ENCODE measurements at regions not wholly inside any gene's neighbourhood (a gene's known extent, or its start where the extent isn't known, plus 50 kb on each side); places are given as distances from the start of the nearest gene placed in this dataset.

GRCh38 chr2:6310256-6311215, 555.2 kb downstream of the CMPK2 start:
- Histone ChIP-seq H3F3A (replicated peaks; ENCODE audit: insufficient read depth) (no peaks in the 10 kb centered on the region), H3K4me2 (no peak overlapping the region), H3K36me3 (replicated peaks in 1 of 2; ENCODE audit: control insufficient read depth in 1 of 2, insufficient read depth in 2 of 2, low read length in 1 of 2) (no peaks in the 10 kb centered on the region), H3K9me2 (no peaks in the 10 kb centered on the region), H3K27me3 (ENCODE audit: insufficient read depth) (no peaks in the 10 kb centered on the region), H3K27ac (ENCODE audit: low read depth in 2 of 2, low read length in 1 of 2) (peak overlapping the region in 1 of 2 experiments; percentile 88; a peak in 2 of 4 replicates), H3K9me3 (no peaks in the 10 kb centered on the region), H3K9ac (no peak overlapping the region), H2AFZ (ENCODE audit: low read depth) (no peak overlapping the region), H3K4me3 (ENCODE audit: low read depth in 2 of 2, low read length in 1 of 2) (peak overlapping the region in 1 of 2 experiments; percentile 20; a peak in 1 of 4 replicates), H3K79me2 (ENCODE audit: insufficient read depth) (no peaks in the 10 kb centered on the region), H3K4me1 (ENCODE audit: control insufficient read depth in 1 of 2, insufficient read depth in 2 of 2, low read depth in 1 of 2, low read length in 1 of 2) (peaks cover 0 to 28% of the 10 kb centered on the region in 2 experiments; a peak in 3 of 4 replicates), H4K20me1 (ENCODE audit: insufficient read depth) (no peaks in the 10 kb centered on the region)
- peak; percentile 73 for DNase-seq
- ChIA-PET CTCF (interaction anchor here (1.0 to 1.7 kb wide), 7 partner anchors 10 to 45 kb away, joined by 3 to 4 read pairs (median 3); no protein-coding TSS in a partner anchor), POLR2A (interaction anchor here (1.0 kb wide), 1 partner anchor 618 kb away, joined by 3 read pairs; the partner anchor contains the start of gene SOX11)
- WGBS (ENCODE audit: low lambda C conversion rate) = 12% methylated on average over 15 of the region's 16 CpGs
- TF ChIP-seq NRF1 (IDR thresholded peaks at IDR 0.05; ENCODE audit: low read depth, low read length) = no peak
- no peak for TF ChIP-seq RCOR1 (IDR thresholded peaks at IDR 0.05; ENCODE audit: low read length)
- TF ChIP-seq CHD2 (IDR thresholded peaks at IDR 0.05; ENCODE audit: low read length, partially characterized antibody) = peak; percentile 10
- TF ChIP-seq SMC3 (IDR thresholded peaks at IDR 0.05; ENCODE audit: low read depth, low read length) = no peak
- TF ChIP-seq EZH2phosphoT487 (IDR thresholded peaks at IDR 0.05; ENCODE audit: borderline replicate concordance, low read depth) = no peak
- no peak for TF ChIP-seq FOSL2 (IDR thresholded peaks at IDR 0.05; ENCODE audit: borderline replicate concordance, low read depth)
- TF ChIP-seq ELF1 (IDR thresholded peaks at IDR 0.05) = no peak
- TF ChIP-seq IRF3 (IDR thresholded peaks at IDR 0.05; ENCODE audit: low read depth, low read length) = no peak
- TF ChIP-seq CTCF (IDR thresholded peaks at IDR 0.05) = no peak
- no peak for TF ChIP-seq MEF2A (IDR thresholded peaks at IDR 0.05; ENCODE audit: borderline replicate concordance, low read depth)
- no peak for TF ChIP-seq FOXJ3 (CRISPR knock-in tag; IDR thresholded peaks at IDR 0.05)
- TF ChIP-seq USF1 (IDR thresholded peaks at IDR 0.05; ENCODE audit: borderline replicate concordance, low read depth) = no peak
- no peak for TF ChIP-seq TEAD4 (IDR thresholded peaks at IDR 0.05; ENCODE audit: borderline replicate concordance, insufficient read depth)
- no peak for TF ChIP-seq MXI1 (IDR thresholded peaks at IDR 0.05; ENCODE audit: low read depth, low read length)
- no peak for TF ChIP-seq POLR2AphosphoS5 (IDR thresholded peaks at IDR 0.05; ENCODE audit: low read depth, low read length)
- no peak for TF ChIP-seq USF2 (IDR thresholded peaks at IDR 0.05; ENCODE audit: borderline replicate concordance, low read depth, low read length)
- no peak for TF ChIP-seq YY1 (IDR thresholded peaks at IDR 0.05; ENCODE audit: low read depth)
- no peak for TF ChIP-seq MAX (IDR thresholded peaks at IDR 0.05; ENCODE audit: low read depth)
- TF ChIP-seq GATA2 (CRISPR knock-in tag; IDR thresholded peaks at IDR 0.05) = peak; percentile 12; the same call in 1 of the 2 replicates
- TF ChIP-seq RFX5 (IDR thresholded peaks at IDR 0.05; ENCODE audit: low read length) = no peak
- TF ChIP-seq GABPA (IDR thresholded peaks at IDR 0.05; ENCODE audit: low read depth) = no peak
- no peak for TF ChIP-seq NFIC (IDR thresholded peaks at IDR 0.05; ENCODE audit: borderline replicate concordance)
- no peak for TF ChIP-seq RXRA (IDR thresholded peaks at IDR 0.05; ENCODE audit: borderline replicate concordance, low read depth)
- TF ChIP-seq FOXM1 (IDR thresholded peaks at IDR 0.05; ENCODE audit: low read depth) = no peak
- TF ChIP-seq TAF1 (IDR thresholded peaks at IDR 0.05; ENCODE audit: borderline replicate concordance, low read depth, low read length) = no peak
- no peak for TF ChIP-seq TCF12 (IDR thresholded peaks at IDR 0.05)
- no peak for TF ChIP-seq PBX3 (IDR thresholded peaks at IDR 0.05)
- TF ChIP-seq JUND (IDR thresholded peaks at IDR 0.05) = no peak
- no peak for TF ChIP-seq SIN3A (IDR thresholded peaks at IDR 0.05; ENCODE audit: borderline replicate concordance, low read depth, low read length)

Data from SK-N-SH (cell line).